HG03280 (cell line): ENCODE measurements at regions not wholly inside any gene's neighbourhood (a gene's known extent, or its start where the extent isn't known, plus 50 kb on each side); places are given as distances from the start of the nearest gene placed in this dataset.

ENCODE experiments used
- ATAC-seq: cut with Tn5 transposase; IDR thresholded peaks from one replicate; pipeline ENCODE4 v1.9.1; 2021; ENCODE audit warnings: mild to moderate bottlenecking, moderate library complexity; ENCODE audit not compliant: unreplicated experiment

- no peak for ATAC-seq
Observed at GRCh38 chr3:117788061-117788460, 1078.5 kb downstream of the TUSC7 start.

GRCh38 chr3:117788506-117788905 is 1078.9 kb downstream of the TUSC7 start:
- ATAC-seq, result no peak

GRCh38 chr3:117790235-117790987 is 1080.8 kb downstream of the TUSC7 start:
- no peak for ATAC-seq

- no peak for ATAC-seq
Observed at GRCh38 chr3:117793622-117794265, 1084.2 kb downstream of the TUSC7 start.

GRCh38 chr3:117798221-117798620 is 1088.6 kb downstream of the TUSC7 start:
- ATAC-seq, result no peak

GRCh38 chr3:117798687-117799386 is 1089.3 kb downstream of the TUSC7 start:
- no peak for ATAC-seq

GRCh38 chr3:117799387-117799735 is 1089.8 kb downstream of the TUSC7 start:
- ATAC-seq, result no peak

- no peak for ATAC-seq
Observed at GRCh38 chr3:117801912-117802239, 1092.3 kb downstream of the TUSC7 start.

GRCh38 chr3:117809186-117810081 is 1099.9 kb downstream of the TUSC7 start:
- no peak for ATAC-seq

GRCh38 chr3:117811786-117812185 is 1102.2 kb downstream of the TUSC7 start:
- ATAC-seq, result no peak

- ATAC-seq, result no peak
Observed at GRCh38 chr3:117814975-117815374, 1105.4 kb downstream of the TUSC7 start.

GRCh38 chr3:117817103-117817502 is 1107.5 kb downstream of the TUSC7 start:
- ATAC-seq, result no peak

GRCh38 chr3:117818592-117818991 is 1109.0 kb downstream of the TUSC7 start:
- ATAC-seq, result no peak

- no peak for ATAC-seq
Observed at GRCh38 chr3:117820658-117821299, 1111.2 kb downstream of the TUSC7 start.

- ATAC-seq, result no peak
Observed at GRCh38 chr3:117822416-117822815, 1112.8 kb downstream of the TUSC7 start.

GRCh38 chr3:117836296-117836695 is 1126.7 kb downstream of the TUSC7 start:
- ATAC-seq, result no peak

- no peak for ATAC-seq
Observed at GRCh38 chr3:117837391-117837790, 1127.8 kb downstream of the TUSC7 start.

- no peak for ATAC-seq
Observed at GRCh38 chr3:117842086-117842485, 1132.5 kb downstream of the TUSC7 start.

- ATAC-seq, result no peak
Observed at GRCh38 chr3:117843356-117843755, 1133.8 kb downstream of the TUSC7 start.

- no peak for ATAC-seq
Observed at GRCh38 chr3:117844676-117845075, 1135.1 kb downstream of the TUSC7 start.

- ATAC-seq, result no peak
Observed at GRCh38 chr3:117846238-117846637, 1136.7 kb downstream of the TUSC7 start.
